HG03460 (cell line): ENCODE measurements at regions not wholly inside any gene's neighbourhood (a gene's known extent, or its start where the extent isn't known, plus 50 kb on each side); places are given as distances from the start of the nearest gene placed in this dataset.

Experiments
- ATAC-seq: cut with Tn5 transposase; IDR thresholded peaks from one replicate; pipeline ENCODE4 v1.9.1; 2021; ENCODE audit not compliant: unreplicated experiment

- no peak for ATAC-seq
Observed at GRCh38 chr10:2284071-2284470, 546.7 kb upstream of the ADARB2 start.

- ATAC-seq, result no peak
Observed at GRCh38 chr10:2282202-2282601, 544.9 kb upstream of the ADARB2 start.

- ATAC-seq, result no peak
Observed at GRCh38 chr10:2280713-2281300, 543.5 kb upstream of the ADARB2 start.

- no peak for ATAC-seq
Observed at GRCh38 chr10:2279711-2280110, 542.4 kb upstream of the ADARB2 start.

GRCh38 chr10:2278363-2278762 lies 541.0 kb upstream of the ADARB2 start:
- ATAC-seq, result no peak

- ATAC-seq, result no peak
Observed at GRCh38 chr10:2263561-2263960, 526.2 kb upstream of the ADARB2 start.

- ATAC-seq, result no peak
Observed at GRCh38 chr10:2262878-2263277, 525.6 kb upstream of the ADARB2 start.

- ATAC-seq, result no peak
Observed at GRCh38 chr10:2262333-2262732, 525.0 kb upstream of the ADARB2 start.

- no peak for ATAC-seq
Observed at GRCh38 chr10:2256241-2256640, 518.9 kb upstream of the ADARB2 start.

GRCh38 chr10:2252096-2252495 lies 514.8 kb upstream of the ADARB2 start:
- no peak for ATAC-seq

- no peak for ATAC-seq
Observed at GRCh38 chr10:2251631-2252030, 514.3 kb upstream of the ADARB2 start.

GRCh38 chr10:2246747-2247146 lies 509.4 kb upstream of the ADARB2 start:
- no peak for ATAC-seq

- ATAC-seq, result no peak
Observed at GRCh38 chr10:2245580-2245979, 508.3 kb upstream of the ADARB2 start.

GRCh38 chr10:2244471-2244870 lies 507.1 kb upstream of the ADARB2 start:
- no peak for ATAC-seq

- no peak for ATAC-seq
Observed at GRCh38 chr10:2236876-2237275, 499.6 kb upstream of the ADARB2 start.

GRCh38 chr10:2232479-2232878 lies 495.2 kb upstream of the ADARB2 start:
- no peak for ATAC-seq

GRCh38 chr10:2230478-2230877 lies 493.2 kb upstream of the ADARB2 start:
- ATAC-seq, result no peak

GRCh38 chr10:2228320-2228901 lies 491.1 kb upstream of the ADARB2 start:
- ATAC-seq, result no peak

- ATAC-seq, result no peak
Observed at GRCh38 chr10:2225609-2226008, 488.3 kb upstream of the ADARB2 start.

GRCh38 chr10:2223548-2224320 lies 486.4 kb upstream of the ADARB2 start:
- ATAC-seq, result no peak

GRCh38 chr10:2222631-2223030 lies 485.3 kb upstream of the ADARB2 start:
- no peak for ATAC-seq

GRCh38 chr10:2214805-2215204 lies 477.5 kb upstream of the ADARB2 start:
- no peak for ATAC-seq
